Middle frontal gyrus (tissue), 1 donor: ENCODE measurements at regions not wholly inside any gene's neighbourhood (a gene's known extent, or its start where the extent isn't known, plus 50 kb on each side); places are given as distances from the start of the nearest gene placed in this dataset.

Experiments used
- DNase-seq: peaks from one replicate; pipeline ENCODE4 v3.0.0-alpha.2; 2015; ENCODE audit warnings: low spot score; ENCODE audit errors: extremely low spot score

DNA sequence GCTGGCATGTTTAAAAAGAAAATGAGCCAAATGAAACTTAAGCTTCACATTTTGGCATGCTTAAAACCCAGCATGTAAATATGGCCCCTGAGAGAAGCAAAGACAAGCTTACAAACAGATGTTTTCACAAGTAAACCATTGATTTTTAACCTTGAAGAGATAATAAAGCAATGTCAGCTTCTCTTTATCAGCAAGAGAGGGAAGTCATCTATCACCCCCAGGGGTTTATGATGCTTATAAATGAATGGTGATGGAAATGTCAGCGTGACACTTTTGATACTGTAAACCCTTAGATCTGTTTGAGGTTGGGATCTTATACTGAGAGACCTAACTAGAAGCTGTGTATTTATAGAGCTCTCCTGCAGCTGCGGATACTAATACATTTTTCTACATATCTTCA, 471.3 kb downstream of the PLA2G4A start:
- DNase-seq, result no peak

DNA sequence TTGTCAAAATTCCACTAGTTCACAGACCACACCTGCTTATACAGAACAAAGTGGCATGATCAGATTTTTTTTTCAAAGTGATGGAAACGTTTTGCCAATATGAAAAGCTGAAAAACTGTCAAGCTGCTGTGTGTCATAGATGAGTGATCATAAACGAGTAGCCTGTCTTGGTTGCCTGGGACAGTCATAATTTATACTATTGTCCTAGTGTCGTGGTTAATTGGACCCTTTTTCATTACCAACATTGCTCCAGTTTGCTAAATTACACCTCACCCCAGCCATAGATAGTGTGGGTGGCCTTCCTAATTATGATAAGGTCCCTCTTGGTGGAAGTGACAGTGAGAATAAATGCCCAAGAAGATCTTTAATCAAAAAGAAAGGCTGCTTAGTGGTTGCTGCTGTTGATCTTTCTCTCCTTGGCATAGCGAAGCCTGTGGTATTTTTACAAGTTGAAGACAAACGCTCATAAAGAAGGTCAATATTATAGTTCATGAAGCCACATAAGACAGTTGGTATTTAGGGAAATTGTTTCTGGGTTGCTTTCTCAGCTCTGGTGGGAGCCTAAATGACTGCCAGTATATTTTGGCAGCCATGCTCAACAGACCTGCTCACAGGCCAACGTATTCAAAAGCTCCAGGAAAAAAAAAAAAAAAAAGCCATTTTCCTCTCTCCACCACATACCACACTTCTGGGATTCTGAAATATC, 478.1 kb downstream of the PLA2G4A start:
- no peak for DNase-seq

DNA sequence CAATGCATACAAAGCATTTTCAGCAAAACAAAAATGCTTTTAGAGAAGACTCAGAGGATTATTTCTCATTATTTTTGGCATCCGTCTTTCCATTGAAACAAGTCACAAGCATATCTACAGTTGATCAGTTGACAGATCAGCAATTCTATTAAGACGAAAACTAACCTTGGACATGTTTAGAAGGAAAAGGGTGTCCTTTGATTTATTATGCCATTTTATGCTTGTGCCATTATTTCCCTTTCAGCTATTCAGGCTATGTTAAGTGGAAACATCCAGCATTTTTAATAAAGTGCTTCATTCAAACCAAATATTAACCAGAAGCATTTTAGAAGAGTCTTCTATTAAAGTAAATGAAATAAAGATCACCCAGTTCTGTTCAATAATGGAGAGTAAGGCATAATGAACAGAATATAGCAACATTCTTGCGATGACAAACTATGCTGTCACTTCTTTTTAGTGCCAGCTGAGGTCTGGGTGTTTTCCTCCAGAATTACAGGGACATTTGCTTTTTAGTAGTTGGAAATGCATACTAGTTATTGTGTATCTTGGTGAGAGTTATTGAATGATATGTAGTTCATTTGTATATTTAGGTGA, 481.4 kb downstream of the PLA2G4A start:
- DNase-seq, result no peak

DNA sequence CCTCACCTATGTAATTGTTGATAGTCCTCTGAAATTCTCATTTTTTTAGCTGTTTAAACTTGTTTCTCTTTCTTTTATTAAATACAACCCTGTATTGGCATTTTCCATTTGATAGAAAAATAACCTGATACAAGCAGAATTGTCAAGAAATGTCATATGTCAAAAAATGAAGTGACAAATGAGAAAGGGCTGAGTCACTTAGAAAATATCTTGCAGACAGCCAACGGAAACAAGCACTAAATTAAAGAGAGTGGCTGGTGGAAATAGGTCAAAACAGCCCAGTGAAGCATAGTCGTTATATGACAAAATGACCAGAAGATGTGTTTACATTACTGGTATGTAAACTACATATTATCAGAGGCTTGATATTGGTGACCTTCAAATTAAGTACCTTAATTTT, 484.4 kb downstream of the PLA2G4A start:
- DNase-seq, result no peak

DNA sequence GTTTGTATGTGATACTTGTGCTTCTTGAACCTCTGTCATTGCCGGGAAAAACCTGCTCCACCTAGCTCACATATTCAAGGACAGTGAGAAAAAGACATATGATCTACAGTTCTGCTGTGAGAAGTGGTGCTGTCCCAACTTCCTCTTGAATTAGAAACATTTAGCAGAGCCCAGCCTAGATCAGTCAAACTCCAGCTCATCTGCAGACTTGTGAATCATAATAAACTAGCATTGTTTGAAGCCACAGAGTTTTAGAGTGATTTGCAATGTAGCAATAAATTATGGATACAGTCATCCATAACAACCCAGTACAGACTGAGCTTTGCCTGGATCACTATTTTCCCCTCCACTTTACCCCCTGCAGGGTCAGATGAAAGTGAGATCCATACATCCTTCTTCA, 497.8 kb downstream of the PLA2G4A start:
- no peak for DNase-seq

DNA sequence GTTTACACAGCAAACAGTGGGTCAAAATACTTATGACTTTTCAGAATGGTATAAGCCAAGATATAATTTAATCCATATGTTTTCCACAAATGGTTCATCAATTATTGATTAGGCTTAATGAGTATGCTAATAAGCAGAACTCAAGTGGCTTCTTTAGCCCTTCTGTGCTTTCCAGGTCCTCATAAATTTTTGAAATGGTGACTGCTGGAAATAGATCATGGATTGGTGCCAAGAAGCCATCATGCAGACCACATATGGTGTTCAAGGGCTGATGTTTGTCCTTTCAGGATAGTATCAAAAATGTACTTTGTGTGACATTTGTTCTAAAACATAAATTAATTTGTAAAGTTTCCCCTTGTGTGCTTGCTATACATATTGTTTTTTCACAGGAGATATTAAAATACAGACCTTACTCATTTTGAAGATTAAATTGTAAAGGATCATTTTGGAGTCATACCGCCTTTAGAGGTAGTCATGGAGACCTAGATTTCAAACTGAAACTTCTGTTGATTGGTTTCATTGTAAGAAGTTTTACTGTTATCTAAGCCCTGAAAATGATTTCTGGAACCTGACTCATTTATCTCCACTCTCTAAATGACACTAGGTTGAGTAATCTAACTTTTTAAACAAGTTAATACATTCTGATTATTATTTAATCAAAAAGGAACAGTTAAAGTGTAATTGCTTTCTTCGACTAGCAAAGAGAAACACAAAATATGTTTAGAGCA, 507.9 kb downstream of the PLA2G4A start:
- DNase-seq, result no peak

DNA sequence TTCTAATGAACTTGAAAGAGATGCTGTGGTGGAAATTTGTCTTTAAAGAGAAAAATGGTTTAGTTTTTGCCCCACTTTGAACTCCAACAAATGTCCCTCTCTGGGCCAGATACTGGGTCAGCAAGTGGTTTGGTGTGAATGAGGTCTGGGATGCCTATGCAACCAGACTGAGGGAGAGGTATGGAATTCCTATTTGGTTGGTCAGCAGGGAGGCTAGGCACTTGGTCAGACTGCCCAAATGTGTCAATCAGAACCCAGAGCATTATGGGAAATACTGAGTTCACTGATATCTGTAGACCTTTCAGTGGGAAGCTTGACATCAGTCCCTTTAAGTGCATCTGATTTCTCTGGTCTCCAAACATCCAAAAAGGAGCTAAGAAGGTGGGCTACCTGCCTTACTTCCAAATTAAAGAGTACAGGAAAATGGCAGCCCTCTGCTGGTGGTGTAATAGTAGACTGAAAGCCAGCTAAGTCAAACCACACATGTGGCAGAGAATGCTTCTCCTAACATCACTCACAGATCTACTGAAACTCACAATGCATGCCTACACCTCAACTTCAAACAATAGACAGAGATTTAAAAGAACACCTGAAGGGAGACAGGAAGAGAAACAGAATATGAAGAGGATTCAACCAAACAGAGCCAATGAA, 510.1 kb downstream of the PLA2G4A start:
- no peak for DNase-seq

DNA sequence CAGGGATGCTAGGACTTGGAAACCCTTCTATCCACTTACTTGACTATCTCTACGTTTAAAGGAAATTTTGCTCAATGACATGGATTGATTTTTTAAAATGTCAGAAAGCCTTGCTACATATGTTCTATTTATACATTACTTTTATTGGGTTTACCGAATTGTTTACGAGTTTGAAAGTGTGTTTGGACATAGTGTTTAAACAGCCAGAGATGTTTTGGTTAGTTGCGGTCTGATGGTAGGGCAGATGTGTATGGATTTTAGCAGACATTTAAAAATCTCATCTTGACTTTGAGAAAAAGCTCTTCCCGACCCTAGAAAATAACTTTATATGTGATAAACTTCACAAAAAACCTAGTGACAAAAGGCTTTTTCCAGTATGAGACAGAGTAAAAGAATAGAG, 513.7 kb downstream of the PLA2G4A start:
- no peak for DNase-seq

DNA sequence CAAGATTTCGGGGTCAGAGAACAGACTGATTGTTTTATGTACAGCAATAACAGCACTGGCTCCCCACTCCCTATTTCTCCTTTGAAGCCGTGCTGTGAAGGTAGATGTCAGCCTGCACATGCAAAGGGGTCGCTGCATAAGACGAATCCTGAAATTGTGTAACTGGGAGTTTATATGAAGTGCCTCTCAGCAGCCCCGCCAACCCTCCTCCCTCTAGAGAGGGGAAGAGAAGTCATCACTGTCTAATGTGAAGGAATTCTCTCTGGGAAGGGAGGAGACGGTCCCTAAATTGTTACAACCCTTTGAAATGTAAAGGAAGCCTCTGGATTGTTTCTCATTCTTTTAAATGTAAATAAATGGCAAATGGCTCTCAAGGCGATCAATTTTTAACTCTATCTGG, 545.3 kb downstream of the PLA2G4A start:
- DNase-seq, result no peak

DNA sequence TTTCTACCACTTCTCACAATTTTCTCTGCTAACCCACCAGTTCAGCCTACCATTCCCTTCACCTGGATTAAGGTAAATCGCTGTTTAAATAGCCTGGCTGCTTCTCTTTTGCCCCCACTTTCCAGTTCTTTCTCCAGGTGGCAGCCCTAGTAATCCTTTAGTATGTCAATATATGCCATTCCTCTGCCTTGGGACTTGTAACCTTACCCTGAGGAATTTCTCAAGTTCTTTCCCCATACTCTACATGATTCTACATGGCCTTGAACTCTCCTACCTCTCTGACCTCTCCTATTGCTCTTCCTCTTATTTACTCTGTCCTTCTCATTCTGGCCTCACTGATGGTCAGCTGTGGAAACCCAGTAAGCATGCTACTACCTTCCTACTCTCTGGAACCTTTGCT, 546.0 kb downstream of the PLA2G4A start:
- no peak for DNase-seq

DNA sequence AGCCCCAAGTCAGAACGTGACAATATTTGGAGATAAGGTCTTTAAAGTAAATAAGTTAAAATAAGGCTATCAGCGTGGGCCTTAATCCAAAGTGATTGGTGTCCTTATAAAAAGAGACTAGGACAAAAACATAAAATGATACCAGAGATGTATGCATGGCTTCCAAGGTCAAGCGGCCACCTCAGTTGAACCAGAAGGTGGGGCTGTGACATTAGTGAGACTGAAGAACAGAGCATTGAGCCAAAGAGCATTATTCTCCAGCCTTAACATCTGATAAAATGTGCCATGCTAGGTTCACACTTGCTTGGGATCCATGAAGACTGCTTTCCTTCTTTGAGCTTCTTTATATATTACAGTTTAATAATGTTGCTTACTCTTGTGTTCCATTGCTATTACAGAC, 554.6 kb downstream of the PLA2G4A start:
- no peak for DNase-seq

DNA sequence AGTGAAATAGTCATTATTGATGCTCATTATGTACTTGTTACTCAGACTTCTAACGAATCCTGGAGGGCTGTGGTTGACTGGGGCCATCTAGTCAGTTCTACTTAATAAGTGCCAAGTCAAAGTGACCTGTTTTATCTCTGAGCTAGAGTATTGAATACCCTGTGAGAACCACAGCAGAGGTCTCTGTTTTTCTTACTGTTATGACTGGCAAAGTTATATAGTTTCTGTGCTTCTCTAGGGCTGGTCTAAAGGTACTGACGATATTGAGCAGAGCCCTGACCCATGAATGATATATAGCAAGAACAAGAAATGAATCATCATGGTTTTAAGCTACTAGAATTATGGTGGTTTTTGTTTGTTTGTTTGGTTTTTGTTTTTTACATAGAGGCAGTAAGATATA, 555.8 kb downstream of the PLA2G4A start:
- no peak for DNase-seq

DNA sequence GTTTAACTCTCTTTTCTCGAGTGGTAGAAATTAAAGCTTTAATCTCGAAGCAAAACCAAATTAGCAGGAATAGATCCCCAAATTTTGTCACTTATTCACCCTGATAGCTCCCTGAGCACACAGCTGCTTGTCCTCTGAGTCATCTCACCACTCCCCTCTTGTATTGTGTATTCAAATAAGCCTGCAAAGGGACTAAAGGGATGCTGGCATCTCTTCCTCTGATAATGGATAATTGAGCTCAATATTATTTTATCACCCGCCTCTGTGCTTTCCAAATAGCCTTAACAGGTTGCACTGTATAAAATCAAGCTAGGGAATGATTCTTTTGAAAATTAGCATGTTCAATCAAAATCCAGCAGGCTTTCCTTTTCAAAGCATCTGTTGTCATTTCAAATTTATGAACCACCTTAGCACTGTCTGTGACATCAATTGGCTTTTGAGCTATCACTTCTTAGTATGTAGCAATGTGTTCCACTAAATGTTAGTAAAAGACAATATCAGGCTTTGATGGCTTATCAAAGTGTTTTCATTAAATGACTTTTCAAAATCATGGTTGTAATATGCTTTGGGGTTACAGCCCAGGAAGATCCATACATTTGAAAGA, 561.6 kb downstream of the PLA2G4A start:
- no peak for DNase-seq

DNA sequence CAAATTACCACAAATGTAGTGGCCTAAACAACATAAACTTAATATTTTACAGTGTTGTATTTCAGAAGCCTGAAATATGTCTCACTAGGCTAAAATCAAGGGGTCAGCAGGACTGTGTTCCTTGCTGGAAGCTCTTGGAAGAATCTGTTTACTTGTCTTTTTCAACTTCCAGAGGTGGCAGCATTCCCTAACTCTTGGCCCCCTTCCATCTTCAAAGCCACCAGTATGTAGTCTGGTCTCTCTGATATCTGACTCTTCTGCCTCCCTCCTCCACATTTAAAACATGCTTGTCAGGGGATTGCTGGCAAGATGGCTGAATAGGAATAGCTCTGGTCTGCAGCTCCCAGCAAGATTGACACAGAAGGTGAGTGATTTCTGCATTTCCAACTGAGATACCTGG, 567.5 kb downstream of the PLA2G4A start:
- DNase-seq, result no peak

DNA sequence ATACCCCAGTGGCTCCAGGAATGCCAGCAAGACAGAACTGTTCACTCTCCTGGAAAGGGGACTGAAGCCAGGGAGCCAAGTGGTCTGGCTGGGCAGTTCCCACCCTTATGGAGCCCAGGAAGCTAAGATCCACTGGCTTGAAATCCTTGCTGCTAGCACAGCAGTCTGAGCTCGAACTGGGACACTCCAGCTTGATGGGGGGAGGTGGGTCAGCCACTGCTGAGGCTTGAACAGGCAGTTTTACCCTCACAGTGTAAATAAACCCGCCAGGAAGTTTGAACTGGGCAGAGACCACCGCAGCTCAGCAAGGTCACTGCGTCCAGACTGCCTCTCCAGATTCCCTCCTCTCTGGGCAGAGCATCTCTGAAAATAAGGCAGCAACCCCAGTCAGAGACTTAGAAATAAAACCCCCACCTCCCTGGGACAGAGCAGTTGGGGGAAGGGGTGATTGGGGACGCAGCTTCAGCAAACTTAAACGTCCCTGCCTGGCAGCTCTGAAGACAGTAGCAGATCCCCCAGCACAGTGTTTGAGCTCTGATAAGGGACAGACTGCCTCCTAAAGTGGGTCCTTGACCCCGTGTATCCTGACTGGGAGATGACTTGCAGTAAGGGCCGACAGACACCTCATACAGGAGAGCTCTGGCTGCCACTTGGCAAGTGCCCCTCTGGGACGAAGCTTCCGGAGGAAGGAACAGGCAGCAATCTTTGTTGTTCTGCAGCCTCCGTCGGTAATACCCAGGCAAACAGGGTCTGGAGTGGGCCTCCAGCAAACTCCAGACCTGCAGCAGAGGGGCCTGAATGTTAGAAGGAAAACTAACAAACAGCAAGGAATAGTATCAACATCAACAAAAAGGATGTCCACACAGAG, 568.4 kb downstream of the PLA2G4A start:
- DNase-seq, result no peak

DNA sequence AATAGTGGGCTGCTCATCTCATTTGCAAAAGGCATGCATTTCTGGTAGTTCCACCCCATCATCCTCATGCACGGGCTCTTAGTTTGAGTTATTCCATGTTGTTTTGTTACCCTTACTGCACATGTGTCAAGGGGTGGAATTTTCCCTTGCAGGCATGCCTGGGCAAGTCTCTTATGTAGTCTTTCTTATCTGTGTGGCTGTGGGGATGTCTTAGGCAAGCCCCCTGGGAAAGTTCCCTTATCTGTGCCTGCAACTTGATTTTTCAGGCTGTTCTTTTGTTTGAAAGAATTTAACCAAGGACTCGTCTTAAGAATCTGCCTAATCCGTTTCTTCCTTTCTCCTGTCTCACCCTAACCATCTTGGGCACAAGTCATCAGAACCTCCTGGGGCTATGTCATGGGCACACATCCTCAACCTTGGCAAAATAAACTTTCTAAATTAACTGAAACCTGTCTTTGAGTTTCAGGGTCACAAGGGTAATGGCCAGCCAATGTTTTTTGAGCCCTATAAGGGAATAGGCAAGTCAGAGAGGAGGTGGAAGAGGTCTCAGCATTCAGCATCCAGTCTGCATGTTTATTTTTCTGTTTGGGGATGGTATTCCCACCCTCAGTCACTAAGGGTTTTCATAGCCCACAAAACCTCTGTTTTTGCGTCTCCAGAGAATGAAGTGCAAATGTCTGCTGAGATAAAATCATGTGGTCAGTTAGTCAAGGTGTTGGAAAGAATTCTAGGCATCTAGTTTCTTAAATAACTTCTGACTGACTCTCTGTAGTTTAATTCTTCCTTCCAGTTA, 579.7 kb downstream of the PLA2G4A start:
- DNase-seq, result no peak

DNA sequence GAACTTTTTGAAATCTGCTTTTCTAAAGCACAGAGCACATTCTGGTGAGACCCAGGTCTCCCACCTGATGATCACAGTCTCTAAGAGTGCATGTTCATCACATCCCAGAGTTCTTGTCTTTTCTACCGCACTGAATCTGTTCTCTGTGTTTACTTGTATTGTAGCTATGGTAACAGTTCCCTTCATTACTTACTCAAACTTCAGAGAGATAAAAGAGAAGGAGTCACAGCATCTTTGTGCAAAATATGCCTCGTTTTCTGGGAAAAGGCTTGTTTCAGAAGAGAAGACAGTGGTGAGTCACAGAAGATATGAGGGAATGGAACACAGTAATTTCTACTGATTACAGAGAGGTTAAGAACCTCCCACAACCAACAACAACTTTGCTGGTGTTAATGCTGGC, 580.6 kb downstream of the PLA2G4A start:
- no peak for DNase-seq

DNA sequence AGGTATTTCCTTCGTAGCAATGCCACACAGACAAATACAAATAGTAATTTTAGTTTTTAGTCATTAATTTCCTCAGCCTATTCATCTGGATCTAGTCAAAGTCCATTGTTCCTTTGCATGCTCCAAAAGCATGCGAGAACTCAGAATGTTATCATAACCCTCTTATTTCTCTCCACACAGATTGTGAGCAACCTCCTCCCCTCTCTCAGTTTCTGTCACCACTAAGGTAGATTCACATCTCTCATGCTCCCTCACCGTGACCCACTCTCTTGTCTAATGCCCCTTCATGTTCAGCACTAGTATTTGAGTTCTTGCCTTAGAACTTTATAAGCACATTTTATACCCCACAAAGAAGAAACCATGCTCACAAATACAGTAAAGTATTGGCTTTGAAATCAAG, 582.4 kb downstream of the PLA2G4A start:
- DNase-seq, result no peak

DNA sequence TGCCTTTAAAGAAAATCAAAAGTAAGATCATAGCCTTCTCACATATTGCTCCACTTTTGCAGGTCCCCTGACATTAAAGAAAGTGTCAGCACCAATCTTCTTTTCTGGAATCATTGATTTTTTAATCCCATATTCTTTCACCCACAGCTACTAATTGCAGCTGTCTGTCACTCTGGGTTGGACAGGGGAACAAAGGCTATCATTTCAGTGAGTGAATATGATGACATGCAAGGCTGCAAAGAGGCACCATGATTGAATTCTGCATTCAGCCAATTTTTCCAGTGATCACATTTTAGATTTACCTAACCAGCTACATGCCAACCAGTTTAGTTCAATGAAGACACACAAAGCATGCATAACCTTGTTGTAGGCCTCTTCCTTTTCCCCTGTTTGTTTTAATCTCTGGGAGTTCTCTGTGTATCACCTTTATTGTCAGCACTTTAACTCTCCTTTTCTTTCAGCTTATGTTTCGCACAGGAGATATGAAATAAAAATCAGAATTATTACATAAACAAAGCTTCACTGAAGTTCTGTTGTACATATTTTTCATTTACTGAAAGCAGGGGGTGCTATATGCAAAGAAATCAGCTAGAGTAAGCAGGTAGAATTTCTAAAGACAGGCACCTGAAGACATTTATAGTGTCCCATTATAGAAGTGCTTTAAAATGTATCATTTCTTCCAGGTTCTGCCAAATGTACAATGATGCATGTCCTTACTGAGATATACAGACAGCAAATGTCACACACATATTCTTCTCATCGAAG, 584.8 kb downstream of the PLA2G4A start:
- no peak for DNase-seq
